ENCODE measurements at regions not wholly inside any gene's neighbourhood (a gene's known extent, or its start where the extent isn't known, plus 50 kb on each side); places are given as distances from the start of the nearest gene placed in this dataset.

- WGBS, 2 donors (ENCODE audit: low coverage in 1 of 2), result 85 to 86% methylated on average over 3 to 5 of the region's 6 CpGs
- no peak for ATAC-seq
- no peaks in the 10 kb centered on the region for H3K9me3 ChIP-seq
Observed at GRCh38 chr7:68484731-68485130, 1113.5 kb upstream of the AUTS2 start.

GRCh38 chr7:68485253-68485917 is 1112.9 kb upstream of the AUTS2 start:
- no peak overlapping the region for H3K27ac ChIP-seq
- no peaks in the 10 kb centered on the region for H3K36me3 ChIP-seq
- H3K27me3 ChIP-seq, result peaks cover 9% of the 10 kb centered on the region
- WGBS, 2 donors (ENCODE audit: low coverage in 1 of 2), result 62 to 82% methylated on average over 2 of the region's 2 CpGs
- no peaks in the 10 kb centered on the region for H3K4me1 ChIP-seq
- ATAC-seq, result no peak
- H3K9me3 ChIP-seq, result no peaks in the 10 kb centered on the region
- TF ChIP-seq POLR2AphosphoS5 (IDR thresholded peaks at IDR 0.05) (no peak), POLR2A (IDR thresholded peaks at IDR 0.05) (no peak), CTCF (IDR thresholded peaks at IDR 0.05) (no peak), EP300 (IDR thresholded peaks at IDR 0.05) (no peak)
- H3K4me3 ChIP-seq, result no peak overlapping the region

More at GRCh38 chr7:68484731-68485130, 1113.5 kb upstream of the AUTS2 start:
- peaks cover 9% of the 10 kb centered on the region for H3K27me3 ChIP-seq
- H3K36me3 ChIP-seq, result no peaks in the 10 kb centered on the region
- H3K27ac ChIP-seq, result no peak overlapping the region
- no peaks in the 10 kb centered on the region for H3K4me1 ChIP-seq
- no peak overlapping the region for H3K4me3 ChIP-seq
- no peak for TF ChIP-seq CTCF (IDR thresholded peaks at IDR 0.05)
- no peak for TF ChIP-seq POLR2A (IDR thresholded peaks at IDR 0.05)
- no peak for TF ChIP-seq EP300 (IDR thresholded peaks at IDR 0.05)
- TF ChIP-seq POLR2AphosphoS5 (IDR thresholded peaks at IDR 0.05), result no peak

- no peaks in the 10 kb centered on the region for H3K4me1 ChIP-seq
- no peak overlapping the region for H3K27ac ChIP-seq
- 60 to 75% methylated on average over 1 to 5 of the region's 8 CpGs for WGBS, 2 donors (ENCODE audit: low coverage in 1 of 2)
- ATAC-seq, result no peak
- H3K36me3 ChIP-seq, result no peaks in the 10 kb centered on the region
- no peaks in the 10 kb centered on the region for H3K9me3 ChIP-seq
- peaks cover under 1% of the 10 kb centered on the region for H3K27me3 ChIP-seq
- TF ChIP-seq POLR2AphosphoS5 (IDR thresholded peaks at IDR 0.05) (no peak), EP300 (IDR thresholded peaks at IDR 0.05) (no peak), CTCF (IDR thresholded peaks at IDR 0.05) (no peak), POLR2A (IDR thresholded peaks at IDR 0.05) (no peak)
- H3K4me3 ChIP-seq, result no peak overlapping the region
Observed at GRCh38 chr7:68488341-68489060, 1109.8 kb upstream of the AUTS2 start.

GRCh38 chr7:68491523-68492358 is 1106.5 kb upstream of the AUTS2 start:
- no peak overlapping the region for H3K27ac ChIP-seq
- TF ChIP-seq EP300 (IDR thresholded peaks at IDR 0.05) (no peak), POLR2AphosphoS5 (IDR thresholded peaks at IDR 0.05) (no peak), CTCF (IDR thresholded peaks at IDR 0.05) (no peak), POLR2A (IDR thresholded peaks at IDR 0.05) (no peak)
- no peak overlapping the region for H3K4me3 ChIP-seq
- WGBS, 2 donors (ENCODE audit: low coverage in 1 of 2), result 85 to 100% methylated on average over 1 to 2 of the region's 2 CpGs
- no peaks in the 10 kb centered on the region for H3K9me3 ChIP-seq
- no peaks in the 10 kb centered on the region for H3K36me3 ChIP-seq
- H3K4me1 ChIP-seq, result no peaks in the 10 kb centered on the region
- no peak for ATAC-seq
- H3K27me3 ChIP-seq, result no peaks in the 10 kb centered on the region

Measured in gastroesophageal sphincter (tissue), 4 donors.